DOHH2 (cell line): ENCODE measurements at regions not wholly inside any gene's neighbourhood (a gene's known extent, or its start where the extent isn't known, plus 50 kb on each side); places are given as distances from the start of the nearest gene placed in this dataset.

Source experiments
- CTCF ChIP-seq: fragments of 200-600 bp; sonication (generic); IDR thresholded peaks from one replicate; pipeline ENCODE4 v1.5.1; 2014; ENCODE audit warnings: antibody characterized with exemption, mild to moderate bottlenecking, low read depth, low read length; ENCODE audit not compliant: poor library complexity, severe bottlenecking
- EZH2phosphoT487 ChIP-seq: fragments of 200-600 bp; sonication (generic); IDR thresholded peaks from 2 replicates; pipeline ENCODE4 v1.6.1; 2017; ENCODE audit warnings: borderline replicate concordance, mild to moderate bottlenecking, antibody characterized with exemption, low read length, moderate library complexity, mixed read lengths

GRCh38 chr2:20144861-20145260 is 80.1 kb downstream of the SDC1 start:
- TF ChIP-seq CTCF (no peak), EZH2phosphoT487 (no peak)
